PC-9 (cell line): ENCODE measurements at regions not wholly inside any gene's neighbourhood (a gene's known extent, or its start where the extent isn't known, plus 50 kb on each side); places are given as distances from the start of the nearest gene placed in this dataset.

ENCODE experiments used
- BruUV-seq: library from RNA; stranded (reverse); fragments of 400-500 nt; replicated peaks from 2 replicates; lab custom pipeline; 2021; lab: Mats Ljungman, UMichigan
- CTCF ChIA-PET: fragments of 300-600 bp; sonication (Branson Sonifier 250); formaldehyde crosslinking; loops from one replicate; lab custom pipeline; 2022; ENCODE audit warnings: antibody characterized with exemption; lab: Charles Lee
- POLR2A ChIA-PET: fragments of 300-600 bp; sonication (Branson Sonifier 250); formaldehyde crosslinking; loops from one replicate; lab custom pipeline; 2022; ENCODE audit warnings: antibody characterized with exemption; ENCODE audit not compliant: unreplicated experiment; lab: Charles Lee
- DNase-seq, 2 experiments: peaks; one replicate each; pipeline versions ENCODE4 v3.0.0 to v3.0.0-alpha.2; 2015 to 2022; ENCODE audit warnings: mixed read lengths in 1 of 2
- H2AFZ ChIP-seq: fragments of 200-600 bp; sonication (generic); 2 replicates; pipeline ENCODE4 v1.8.1; 2017; ENCODE audit warnings: antibody characterized with exemption
- H3F3A ChIP-seq: fragments of 200-600 bp; sonication (generic); 2 replicates; pipeline ENCODE4 v1.8.1; 2017; ENCODE audit warnings: antibody characterized with exemption, mild to moderate bottlenecking, low read depth; ENCODE audit not compliant: insufficient read depth
- H3K27ac ChIP-seq: fragments of 200-600 bp; sonication (generic); 2 replicates; pipeline ENCODE4 v1.6.1; 2016; ENCODE audit warnings: mixed run types
- H3K27me3 ChIP-seq: fragments of 200-600 bp; sonication (generic); 2 replicates; pipeline ENCODE4 v1.6.1; 2016; ENCODE audit warnings: low read depth, mixed run types; ENCODE audit not compliant: insufficient read depth
- H3K36me3 ChIP-seq: fragments of 200-600 bp; sonication (generic); 2 replicates; pipeline ENCODE4 v1.6.1; 2016; ENCODE audit warnings: low read depth, mixed run types
- H3K4me1 ChIP-seq: fragments of 200-600 bp; sonication (generic); replicated peaks from 2 replicates; pipeline ENCODE4 v1.6.1; 2016; ENCODE audit warnings: mixed run types; ENCODE audit not compliant: insufficient read depth
- H3K4me2 ChIP-seq: fragments of 200-600 bp; sonication (generic); 2 replicates; pipeline ENCODE4 v1.6.1; 2017; ENCODE audit warnings: mixed run types
- H3K4me3 ChIP-seq: fragments of 200-600 bp; sonication (generic); 2 replicates; pipeline ENCODE4 v1.6.1; 2016; ENCODE audit warnings: mixed run types
- H3K79me2 ChIP-seq: fragments of 200-600 bp; sonication (generic); 2 replicates; pipeline ENCODE4 v1.6.1; 2017; ENCODE audit warnings: low read depth, mixed run types
- H3K9me2 ChIP-seq: fragments of 200-600 bp; sonication (generic); 2 replicates; pipeline ENCODE4 v1.8.1; 2017; ENCODE audit warnings: mild to moderate bottlenecking; ENCODE audit not compliant: insufficient read depth
- H3K9me3 ChIP-seq: fragments of 200-600 bp; sonication (generic); 2 replicates; pipeline ENCODE4 v1.8.1; 2016; ENCODE audit warnings: low read depth; ENCODE audit not compliant: insufficient read depth
- H4K20me1 ChIP-seq: fragments of 200-600 bp; sonication (generic); 2 replicates; pipeline ENCODE4 v1.8.1; 2017; ENCODE audit not compliant: insufficient read depth
- EZH2 ChIP-seq: fragments of 200-600 bp; sonication (generic); IDR thresholded peaks from 2 replicates; pipeline ENCODE4 v1.8.0; 2017; ENCODE audit warnings: antibody characterized with exemption, low read depth
- intact Hi-C: fragments of 100-400 bp; cut with micrococcal nuclease; formaldehyde crosslinking; loops from one replicate; pipeline ENCODE4 v1.10.0; 2022; ENCODE audit not compliant: unreplicated experiment
- TF ChIP-seq, protein P1 (sequence below): fragments of 200-600 bp; sonication (generic); conservative IDR thresholded peaks from 2 replicates; pipeline ENCODE4 v1.6.1; 2017; ENCODE audit warnings: mixed run types, antibody characterized with exemption, mild to moderate bottlenecking, moderate library complexity

DNA sequence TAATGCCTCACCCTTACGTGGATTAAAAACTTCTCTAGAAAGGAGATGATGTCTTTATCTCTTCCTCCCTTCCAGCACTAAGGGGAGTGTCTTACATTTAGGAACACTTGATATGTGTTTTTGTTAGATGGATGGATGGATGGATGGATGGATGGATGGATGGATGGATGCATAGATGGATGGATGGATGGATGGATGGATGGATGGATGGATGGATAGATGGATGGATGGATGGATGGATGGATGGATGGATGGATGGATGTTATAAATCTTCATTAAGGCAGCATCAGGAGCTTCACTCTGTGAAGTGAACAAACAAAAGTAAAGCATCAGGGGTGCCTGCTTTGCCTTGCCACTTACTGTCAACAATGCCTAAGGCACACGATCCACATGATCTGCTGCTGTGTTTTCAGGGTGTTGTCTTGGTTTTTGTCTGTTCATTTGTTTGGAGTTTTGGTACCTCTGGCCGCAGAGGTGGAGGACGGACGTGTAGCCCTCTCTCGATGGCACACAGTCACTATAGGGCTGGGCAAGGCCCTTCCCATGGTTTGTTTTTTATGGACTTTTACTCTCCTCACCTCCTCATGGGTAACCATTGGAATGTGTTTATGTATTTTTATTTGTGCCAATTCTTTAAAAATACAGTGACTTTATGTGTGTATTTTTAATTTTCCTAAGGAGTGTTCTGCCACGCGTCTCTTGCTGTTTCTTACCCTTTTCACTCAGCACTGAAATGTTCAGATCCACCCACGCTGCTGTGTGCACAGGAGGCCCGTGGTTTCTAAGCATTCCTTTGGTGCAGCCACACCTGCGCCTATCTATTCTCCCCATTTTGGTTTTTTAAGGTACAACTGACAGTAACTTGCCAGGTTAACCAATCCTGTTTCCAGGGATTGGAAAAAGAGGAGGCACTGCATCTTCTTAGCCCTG, 91.8 kb upstream of the ENPP6 start:
- ChIA-PET POLR2A (no interaction called here), CTCF (no interaction called here)
- Histone ChIP-seq H3K9me3 (no peaks in the 10 kb centered on the region), H3K4me2 (no peak overlapping the region), H2AFZ (no peak overlapping the region), H3F3A (no peaks in the 10 kb centered on the region), H3K9me2 (no peaks in the 10 kb centered on the region), H4K20me1 (no peaks in the 10 kb centered on the region), H3K79me2 (no peaks in the 10 kb centered on the region), H3K27me3 (no peaks in the 10 kb centered on the region), H3K4me1 (no peaks in the 10 kb centered on the region), H3K4me3 (no peak overlapping the region), H3K27ac (no peak overlapping the region), H3K36me3 (no peaks in the 10 kb centered on the region)
- TF ChIP-seq, protein P1, sequence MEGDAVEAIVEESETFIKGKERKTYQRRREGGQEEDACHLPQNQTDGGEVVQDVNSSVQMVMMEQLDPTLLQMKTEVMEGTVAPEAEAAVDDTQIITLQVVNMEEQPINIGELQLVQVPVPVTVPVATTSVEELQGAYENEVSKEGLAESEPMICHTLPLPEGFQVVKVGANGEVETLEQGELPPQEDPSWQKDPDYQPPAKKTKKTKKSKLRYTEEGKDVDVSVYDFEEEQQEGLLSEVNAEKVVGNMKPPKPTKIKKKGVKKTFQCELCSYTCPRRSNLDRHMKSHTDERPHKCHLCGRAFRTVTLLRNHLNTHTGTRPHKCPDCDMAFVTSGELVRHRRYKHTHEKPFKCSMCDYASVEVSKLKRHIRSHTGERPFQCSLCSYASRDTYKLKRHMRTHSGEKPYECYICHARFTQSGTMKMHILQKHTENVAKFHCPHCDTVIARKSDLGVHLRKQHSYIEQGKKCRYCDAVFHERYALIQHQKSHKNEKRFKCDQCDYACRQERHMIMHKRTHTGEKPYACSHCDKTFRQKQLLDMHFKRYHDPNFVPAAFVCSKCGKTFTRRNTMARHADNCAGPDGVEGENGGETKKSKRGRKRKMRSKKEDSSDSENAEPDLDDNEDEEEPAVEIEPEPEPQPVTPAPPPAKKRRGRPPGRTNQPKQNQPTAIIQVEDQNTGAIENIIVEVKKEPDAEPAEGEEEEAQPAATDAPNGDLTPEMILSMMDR = no peak
- TF ChIP-seq EZH2 = no peak
- no peak for DNase-seq
- no TSS peak for BruUV-seq
- intact Hi-C loops = no loop called here

DNA sequence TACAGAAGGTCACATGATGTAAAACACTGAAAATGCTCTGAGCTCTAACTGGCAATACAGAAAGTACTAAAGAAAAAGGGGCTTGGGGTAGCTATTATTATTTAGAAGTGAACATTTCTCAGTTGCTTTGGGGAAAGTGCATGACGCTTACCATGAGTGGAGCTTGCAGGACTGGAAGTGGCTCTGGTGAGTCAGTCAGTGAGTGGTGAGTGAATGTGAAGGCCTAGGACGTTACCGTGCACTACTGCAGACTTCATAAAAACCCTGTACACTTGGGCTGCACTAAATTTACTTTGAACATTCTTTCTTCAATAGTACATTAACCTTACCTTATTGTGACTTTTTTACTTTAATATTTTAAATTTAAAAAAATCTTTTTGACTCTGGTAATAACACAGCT, 89.3 kb upstream of the ENPP6 start:
- Histone ChIP-seq H3K4me1 (no peaks in the 10 kb centered on the region), H3K9me3 (no peaks in the 10 kb centered on the region), H3K4me3 (no peak overlapping the region), H3K4me2 (no peak overlapping the region), H3K79me2 (no peaks in the 10 kb centered on the region), H3K27me3 (no peaks in the 10 kb centered on the region), H3K27ac (no peak overlapping the region), H3K9me2 (no peaks in the 10 kb centered on the region), H3K36me3 (no peaks in the 10 kb centered on the region), H4K20me1 (no peaks in the 10 kb centered on the region), H2AFZ (no peak overlapping the region), H3F3A (no peaks in the 10 kb centered on the region)
- intact Hi-C loops = no loop called here
- POLR2A ChIA-PET = no interaction called here
- TF ChIP-seq EZH2 = no peak
- TF ChIP-seq, protein P1 = no peak
- CTCF ChIA-PET = no interaction called here
- no TSS peak for BruUV-seq
- no peak for DNase-seq

DNA sequence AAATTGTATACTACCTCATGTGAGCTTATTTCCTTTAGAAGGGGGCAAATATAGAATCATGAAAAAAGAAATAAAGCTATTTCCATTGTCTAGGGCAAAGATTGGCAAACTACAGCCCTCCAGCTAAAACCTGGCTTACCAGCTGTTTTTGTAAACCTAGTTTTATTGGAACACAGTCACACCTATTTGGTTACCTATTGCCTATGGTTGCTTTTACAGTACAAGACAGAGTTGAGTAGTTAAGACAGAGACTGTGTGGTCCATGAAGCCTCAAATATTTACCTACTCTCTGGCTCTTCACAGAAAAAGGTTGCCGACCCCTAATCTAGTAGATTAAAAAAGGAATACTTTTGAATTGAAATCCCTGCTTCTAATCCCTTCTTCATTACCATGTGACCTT, 88.8 kb upstream of the ENPP6 start:
- H3K4me3 ChIP-seq = no peak overlapping the region
- no peak overlapping the region for H2AFZ ChIP-seq
- no peak for TF ChIP-seq EZH2
- TF ChIP-seq, protein P1 = no peak
- H4K20me1 ChIP-seq = no peaks in the 10 kb centered on the region
- H3K27me3 ChIP-seq = no peaks in the 10 kb centered on the region
- intact Hi-C loops = no loop called here
- H3K36me3 ChIP-seq = no peaks in the 10 kb centered on the region
- H3K9me2 ChIP-seq = no peaks in the 10 kb centered on the region
- no peak overlapping the region for H3K4me2 ChIP-seq
- H3K79me2 ChIP-seq = no peaks in the 10 kb centered on the region
- H3K4me1 ChIP-seq = no peaks in the 10 kb centered on the region
- H3F3A ChIP-seq = no peaks in the 10 kb centered on the region
- POLR2A ChIA-PET = no interaction called here
- DNase-seq = no peak
- H3K27ac ChIP-seq = no peak overlapping the region
- H3K9me3 ChIP-seq = no peaks in the 10 kb centered on the region
- CTCF ChIA-PET = no interaction called here
- BruUV-seq = no TSS peak
